BJ (cell line): ENCODE measurements at regions not wholly inside any gene's neighbourhood (a gene's known extent, or its start where the extent isn't known, plus 50 kb on each side); places are given as distances from the start of the nearest gene placed in this dataset.

ENCODE experiments used
- CTCF ChIA-PET: fragments of 350-600 bp; formaldehyde crosslinking; extraction: SDS; loops from one replicate; lab custom pipeline; 2021; ENCODE audit warnings: antibody characterized with exemption, inconsistent platforms; lab: Yijun Ruan, JAX
- POLR2A ChIA-PET: fragments of 300-600 bp; sonication (Branson Sonifier 250); formaldehyde crosslinking; extraction: SDS; loops from one replicate; lab custom pipeline; 2021; ENCODE audit warnings: antibody characterized with exemption; lab: Charles Lee
- DNase-seq: peaks from one replicate; pipeline ENCODE4 v3.0.0-alpha.2; 2011; ENCODE audit warnings: low read depth
- H3K27me3 ChIP-seq: 2 replicates; pipeline ENCODE4 v1.6.0; 2011; ENCODE audit warnings: low read length; ENCODE audit not compliant: control insufficient read depth, insufficient read depth
- H3K36me3 ChIP-seq: 2 replicates; pipeline ENCODE4 v1.5.1; 2011; ENCODE audit warnings: low read length; ENCODE audit not compliant: control insufficient read depth, insufficient read depth
- H3K4me3 ChIP-seq: 2 replicates; pipeline ENCODE4 v1.5.1; 2011; ENCODE audit warnings: low read depth, mild to moderate bottlenecking, control low read depth, low read length
- CTCF ChIP-seq: IDR thresholded peaks from 2 replicates; pipeline ENCODE4 v1.5.1; 2011; ENCODE audit warnings: low read depth, mild to moderate bottlenecking, control low read depth, inconsistent platforms, low read length, moderate library complexity; ENCODE audit not compliant: insufficient read depth

GRCh38 chr13:93066187-93066586 is 160.4 kb upstream of the GPC6 start:
- ChIA-PET CTCF (no interaction called here), POLR2A (no interaction called here)
- no peak for DNase-seq

DNA sequence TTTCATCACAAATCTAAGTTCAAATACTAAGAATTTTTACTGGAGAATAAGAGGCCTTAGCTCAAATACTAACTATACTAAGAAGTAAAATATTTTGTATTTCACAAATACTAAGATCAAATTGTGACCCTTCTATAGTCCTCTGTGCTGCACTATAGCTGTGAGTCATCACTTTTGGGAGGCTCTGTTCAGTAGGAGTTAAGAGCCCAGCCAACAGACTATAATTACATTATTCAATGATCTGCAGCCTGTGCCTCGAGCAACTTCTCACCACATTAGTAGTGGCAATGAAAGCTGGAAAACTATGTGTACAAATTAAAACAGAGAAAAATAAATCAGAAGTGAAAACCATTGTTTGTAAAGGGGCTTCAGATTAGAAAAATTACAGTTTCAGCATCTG is 147.3 kb upstream of the GPC6 start:
- no peak for DNase-seq

More at GRCh38 chr13:93066187-93066586, 160.4 kb upstream of the GPC6 start:
- TF ChIP-seq CTCF: no peak
- Histone ChIP-seq H3K36me3 (no peaks in the 10 kb centered on the region), H3K27me3 (no peaks in the 10 kb centered on the region), H3K4me3 (no peak overlapping the region)

DNA sequence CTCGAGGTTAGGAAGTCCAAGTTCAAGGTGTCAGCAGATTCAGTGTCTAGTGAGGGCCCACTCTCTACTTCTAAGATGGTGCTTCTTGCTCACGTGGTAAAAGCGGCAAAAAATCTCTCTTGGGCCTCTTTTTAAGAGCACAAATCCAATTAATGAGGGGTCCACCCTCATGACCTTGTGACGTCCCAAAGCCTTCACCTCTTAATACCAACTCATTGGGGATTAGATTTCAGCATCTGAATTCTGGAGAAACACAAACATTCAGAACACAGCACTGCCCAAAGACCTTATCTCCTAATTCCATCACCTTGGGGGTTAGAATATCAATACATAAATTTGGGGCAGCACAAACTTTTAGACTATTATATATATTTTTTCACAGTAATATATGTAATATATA is 146.4 kb upstream of the GPC6 start:
- CTCF ChIA-PET: no interaction called here
- DNase-seq: no peak
- TF ChIP-seq CTCF: no peak
- no peak overlapping the region for H3K4me3 ChIP-seq
- POLR2A ChIA-PET: no interaction called here
- H3K27me3 ChIP-seq: no peaks in the 10 kb centered on the region
- H3K36me3 ChIP-seq: no peaks in the 10 kb centered on the region

More for the DNA sequence above, 147.3 kb upstream of the GPC6 start:
- CTCF ChIA-PET: no interaction called here
- no peaks in the 10 kb centered on the region for H3K27me3 ChIP-seq
- no peak overlapping the region for H3K4me3 ChIP-seq
- no peak for TF ChIP-seq CTCF
- POLR2A ChIA-PET: no interaction called here
- H3K36me3 ChIP-seq: no peaks in the 10 kb centered on the region

- Histone ChIP-seq H3K27me3 (no peaks in the 10 kb centered on the region), H3K36me3 (no peaks in the 10 kb centered on the region), H3K4me3 (no peak overlapping the region)
- CTCF ChIA-PET: no interaction called here
- POLR2A ChIA-PET: no interaction called here
- DNase-seq: no peak
- TF ChIP-seq CTCF: no peak
These were observed 146.0 kb upstream of the GPC6 start for GRCh38 chr13:93080587-93080986.

GRCh38 chr13:93086329-93086728 is 140.3 kb upstream of the GPC6 start:
- Histone ChIP-seq H3K36me3 (no peaks in the 10 kb centered on the region), H3K4me3 (no peak overlapping the region), H3K27me3 (no peaks in the 10 kb centered on the region)
- ChIA-PET CTCF (no interaction called here), POLR2A (interaction anchor here (0.7 kb wide), 1 partner anchor 149 kb away, joined by 3 read pairs; no protein-coding TSS in a partner anchor)
- no peak for DNase-seq
- TF ChIP-seq CTCF: no peak
